ENCODE measurements at regions not wholly inside any gene's neighbourhood (a gene's known extent, or its start where the extent isn't known, plus 50 kb on each side); places are given as distances from the start of the nearest gene placed in this dataset.
A peak's percentile ranks its signal among the peaks of the same experiment; 100 is the strongest.

DNA sequence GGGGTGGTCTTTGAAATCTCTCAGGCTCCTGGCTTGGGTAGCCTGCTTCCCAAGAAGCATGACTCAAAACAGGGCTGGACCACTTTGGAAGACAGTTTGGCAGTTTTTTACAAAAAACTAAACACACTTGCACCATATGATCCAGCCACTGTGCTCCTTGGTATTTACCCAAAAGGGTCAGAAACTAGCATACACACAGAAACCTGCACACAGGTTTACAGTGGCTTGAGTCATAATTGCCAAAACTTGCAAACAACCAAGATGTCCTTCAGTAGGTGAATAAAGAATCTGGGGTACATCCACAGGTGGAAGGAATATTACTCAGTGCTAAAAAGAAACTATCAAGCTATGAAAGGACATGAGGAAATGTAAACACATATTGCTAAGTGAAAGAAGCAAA is 323.2 kb upstream of the CDH5 start:
- Mint-ChIP-seq H3K36me3 (ENCODE audit: low read depth, unreplicated experiment) (no peaks in the 10 kb centered on the region), H3K9me3 (ENCODE audit: unreplicated experiment) (peaks cover 2% of the 10 kb centered on the region), H3K27ac (ENCODE audit: unreplicated experiment) (no peak overlapping the region), H3K27me3 (ENCODE audit: low read depth, unreplicated experiment) (peaks cover 32% of the 10 kb centered on the region), H3K4me1 (ENCODE audit: low read depth, unreplicated experiment) (no peaks in the 10 kb centered on the region), H3K4me3 (ENCODE audit: unreplicated experiment) (no peak overlapping the region)
- Histone ChIP-seq H3K27me3 (ENCODE audit: insufficient read depth, low read length) (no peaks in the 10 kb centered on the region), H3K4me2 (ENCODE audit: low read length) (no peak overlapping the region), H4K20me1 (ENCODE audit: insufficient read depth, low read length) (no peaks in the 10 kb centered on the region), H3K4me3 (ENCODE audit: insufficient read depth, low read depth, low read length) (no peak overlapping the region), H3K79me2 (ENCODE audit: insufficient read depth, low read length) (no peaks in the 10 kb centered on the region), H3K27ac (ENCODE audit: low read depth, low read length) (no peak overlapping the region), H3K36me3 (ENCODE audit: insufficient read depth, low read length) (no peaks in the 10 kb centered on the region), H3K9me3 (ENCODE audit: insufficient read depth, low read depth, low read length) (no peaks in the 10 kb centered on the region), H3K4me1 (ENCODE audit: insufficient read depth, low read length) (peaks cover 5% of the 10 kb centered on the region), H2AFZ (ENCODE audit: low read depth, low read length) (no peak overlapping the region), H3K9ac (ENCODE audit: low read length) (no peak overlapping the region)
- TF ChIP-seq, protein P1, sequence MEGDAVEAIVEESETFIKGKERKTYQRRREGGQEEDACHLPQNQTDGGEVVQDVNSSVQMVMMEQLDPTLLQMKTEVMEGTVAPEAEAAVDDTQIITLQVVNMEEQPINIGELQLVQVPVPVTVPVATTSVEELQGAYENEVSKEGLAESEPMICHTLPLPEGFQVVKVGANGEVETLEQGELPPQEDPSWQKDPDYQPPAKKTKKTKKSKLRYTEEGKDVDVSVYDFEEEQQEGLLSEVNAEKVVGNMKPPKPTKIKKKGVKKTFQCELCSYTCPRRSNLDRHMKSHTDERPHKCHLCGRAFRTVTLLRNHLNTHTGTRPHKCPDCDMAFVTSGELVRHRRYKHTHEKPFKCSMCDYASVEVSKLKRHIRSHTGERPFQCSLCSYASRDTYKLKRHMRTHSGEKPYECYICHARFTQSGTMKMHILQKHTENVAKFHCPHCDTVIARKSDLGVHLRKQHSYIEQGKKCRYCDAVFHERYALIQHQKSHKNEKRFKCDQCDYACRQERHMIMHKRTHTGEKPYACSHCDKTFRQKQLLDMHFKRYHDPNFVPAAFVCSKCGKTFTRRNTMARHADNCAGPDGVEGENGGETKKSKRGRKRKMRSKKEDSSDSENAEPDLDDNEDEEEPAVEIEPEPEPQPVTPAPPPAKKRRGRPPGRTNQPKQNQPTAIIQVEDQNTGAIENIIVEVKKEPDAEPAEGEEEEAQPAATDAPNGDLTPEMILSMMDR (IDR thresholded peaks at IDR 0.05; ENCODE audit: insufficient read depth, low read depth, low read length), result no peak
- TF ChIP-seq EZH2 (IDR thresholded peaks at IDR 0.05; ENCODE audit: insufficient read depth, low read length), result no peak
- no peak for DNase-seq (ENCODE audit: low read depth)
- FAIRE-seq, result no peak

DNA sequence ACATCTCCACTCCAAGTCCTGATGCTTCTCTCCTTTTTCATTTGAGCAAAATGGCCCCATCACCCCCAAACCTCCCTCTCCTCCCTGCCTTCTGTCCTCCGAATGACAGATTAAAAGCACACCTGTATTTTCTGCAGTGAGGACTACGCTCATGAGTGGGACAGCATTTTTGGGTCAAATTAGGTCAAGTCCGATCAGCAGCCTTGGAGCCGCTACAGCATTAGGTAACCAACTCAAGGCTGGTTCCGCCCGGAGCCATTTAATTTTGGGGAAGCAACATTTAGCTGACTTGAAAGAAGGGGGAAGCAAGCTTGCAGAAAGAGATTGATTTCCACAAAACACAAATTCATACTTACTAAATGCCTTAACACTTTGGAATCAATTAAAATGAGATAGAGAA is 324.1 kb upstream of the CDH5 start:
- Histone ChIP-seq H3K9ac (ENCODE audit: low read length) (no peak overlapping the region), H3K27me3 (ENCODE audit: insufficient read depth, low read length) (no peaks in the 10 kb centered on the region), H3K4me2 (ENCODE audit: low read length) (no peak overlapping the region), H4K20me1 (ENCODE audit: insufficient read depth, low read length) (no peaks in the 10 kb centered on the region), H3K4me3 (ENCODE audit: insufficient read depth, low read depth, low read length) (no peak overlapping the region), H3K79me2 (ENCODE audit: insufficient read depth, low read length) (no peaks in the 10 kb centered on the region), H2AFZ (ENCODE audit: low read depth, low read length) (no peak overlapping the region), H3K36me3 (ENCODE audit: insufficient read depth, low read length) (no peaks in the 10 kb centered on the region), H3K4me1 (ENCODE audit: insufficient read depth, low read length) (peaks cover 5% of the 10 kb centered on the region), H3K9me3 (ENCODE audit: insufficient read depth, low read depth, low read length) (no peaks in the 10 kb centered on the region), H3K27ac (ENCODE audit: low read depth, low read length) (no peak overlapping the region)
- Mint-ChIP-seq H3K27ac (ENCODE audit: unreplicated experiment) (peak overlapping the region; percentile 55), H3K27me3 (ENCODE audit: low read depth, unreplicated experiment) (peaks cover 37% of the 10 kb centered on the region), H3K36me3 (ENCODE audit: low read depth, unreplicated experiment) (no peaks in the 10 kb centered on the region), H3K9me3 (ENCODE audit: unreplicated experiment) (peaks cover 2% of the 10 kb centered on the region), H3K4me3 (ENCODE audit: unreplicated experiment) (no peak overlapping the region), H3K4me1 (ENCODE audit: low read depth, unreplicated experiment) (no peaks in the 10 kb centered on the region)
- FAIRE-seq (no peak), DNase-seq (ENCODE audit: low read depth) (no peak)
- TF ChIP-seq, protein P1 (IDR thresholded peaks at IDR 0.05; ENCODE audit: insufficient read depth, low read depth, low read length), result no peak
- TF ChIP-seq EZH2 (IDR thresholded peaks at IDR 0.05; ENCODE audit: insufficient read depth, low read length), result no peak

DNA sequence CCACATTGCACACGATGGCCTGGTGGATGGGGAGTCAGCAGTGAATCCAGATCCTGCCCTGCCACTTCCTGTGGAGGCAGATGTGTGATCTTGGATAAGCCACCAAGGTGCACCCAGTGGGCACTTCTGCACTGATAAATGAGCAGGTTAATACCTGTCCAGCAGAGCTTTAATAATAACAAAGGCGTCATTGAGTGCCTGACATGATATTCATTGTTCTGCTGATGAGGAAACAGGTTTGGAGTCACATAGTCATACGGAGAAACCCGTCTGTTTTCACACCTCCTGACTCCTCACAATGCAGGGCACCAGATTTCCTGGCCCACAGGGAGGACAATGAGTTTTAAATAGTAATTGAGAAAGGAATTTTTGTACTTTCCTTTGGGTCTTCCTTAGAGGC is 324.6 kb upstream of the CDH5 start:
- Histone ChIP-seq H3K79me2 (ENCODE audit: insufficient read depth, low read length) (no peaks in the 10 kb centered on the region), H3K9ac (ENCODE audit: low read length) (no peak overlapping the region), H3K27ac (ENCODE audit: low read depth, low read length) (no peak overlapping the region), H3K36me3 (ENCODE audit: insufficient read depth, low read length) (no peaks in the 10 kb centered on the region), H3K4me2 (ENCODE audit: low read length) (no peak overlapping the region), H2AFZ (ENCODE audit: low read depth, low read length) (no peak overlapping the region), H3K9me3 (ENCODE audit: insufficient read depth, low read depth, low read length) (no peaks in the 10 kb centered on the region), H3K27me3 (ENCODE audit: insufficient read depth, low read length) (no peaks in the 10 kb centered on the region), H3K4me3 (ENCODE audit: insufficient read depth, low read depth, low read length) (no peak overlapping the region), H4K20me1 (ENCODE audit: insufficient read depth, low read length) (no peaks in the 10 kb centered on the region), H3K4me1 (ENCODE audit: insufficient read depth, low read length) (peaks cover 5% of the 10 kb centered on the region)
- Mint-ChIP-seq H3K9me3 (ENCODE audit: unreplicated experiment) (peaks cover 2% of the 10 kb centered on the region), H3K4me3 (ENCODE audit: unreplicated experiment) (no peak overlapping the region), H3K4me1 (ENCODE audit: low read depth, unreplicated experiment) (no peaks in the 10 kb centered on the region), H3K36me3 (ENCODE audit: low read depth, unreplicated experiment) (no peaks in the 10 kb centered on the region), H3K27me3 (ENCODE audit: low read depth, unreplicated experiment) (peaks cover 37% of the 10 kb centered on the region), H3K27ac (ENCODE audit: unreplicated experiment) (no peak overlapping the region)
- DNase-seq (ENCODE audit: low read depth) (no peak), FAIRE-seq (no peak)
- TF ChIP-seq, protein P1 (IDR thresholded peaks at IDR 0.05; ENCODE audit: insufficient read depth, low read depth, low read length), result no peak
- TF ChIP-seq EZH2 (IDR thresholded peaks at IDR 0.05; ENCODE audit: insufficient read depth, low read length), result no peak
